ENCODE measurements at regions not wholly inside any gene's neighbourhood (a gene's known extent, or its start where the extent isn't known, plus 50 kb on each side); places are given as distances from the start of the nearest gene placed in this dataset.

DNA sequence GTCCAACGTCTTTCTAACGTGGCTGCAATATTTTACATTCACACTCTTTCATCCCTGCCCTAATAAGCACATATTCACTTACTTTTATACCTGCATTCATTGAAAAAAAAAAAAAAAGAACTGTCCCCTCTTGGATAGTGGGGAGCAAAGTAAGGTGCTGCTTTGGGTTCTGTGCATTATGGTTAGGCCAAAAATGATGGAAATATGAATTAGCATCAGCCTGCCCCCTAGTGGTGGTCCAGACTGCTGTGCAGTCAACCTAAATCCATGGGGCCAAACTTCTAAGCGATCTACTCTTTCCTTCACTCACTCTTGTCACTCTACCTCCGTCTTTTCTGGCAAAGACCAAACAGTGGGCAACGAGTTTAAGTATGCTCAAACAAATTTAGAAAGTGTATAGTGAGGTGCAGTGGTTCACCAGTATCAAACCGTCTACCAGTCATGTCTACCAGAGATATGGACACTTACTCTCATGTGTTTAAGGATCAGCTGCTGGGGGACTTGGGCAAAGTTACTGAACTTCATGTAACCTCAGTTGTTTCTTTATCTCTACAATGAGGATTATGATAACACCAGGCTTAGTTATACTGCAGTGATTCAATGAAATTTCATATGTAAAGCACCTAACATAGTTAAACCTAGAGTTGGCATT lies 61.5 kb upstream of the GRM7 start:
- no peak overlapping the region for H3K4me3 Mint-ChIP-seq
- DNase-seq: peak in 1 of 3 donors; percentile 17
- H3K9me3 Mint-ChIP-seq: peaks cover 0 to 4% (median 0%) of the 10 kb centered on the region in 7 donors
- no peaks in the 10 kb centered on the region for H3K4me1 Mint-ChIP-seq
- H3K27me3 Mint-ChIP-seq: no peaks in the 10 kb centered on the region
- no peaks in the 10 kb centered on the region for H3K36me3 Mint-ChIP-seq
- Histone ChIP-seq H3K36me3 (ENCODE audit: control insufficient read depth, insufficient read depth, low read length) (no peaks in the 10 kb centered on the region), H3K4me1 (ENCODE audit: control insufficient read depth, insufficient read depth, low read length, poor library complexity, severe bottlenecking) (no peaks in the 10 kb centered on the region), H3K27me3 (ENCODE audit: control insufficient read depth, insufficient read depth, low read length) (no peaks in the 10 kb centered on the region), H3K4me3 (ENCODE audit: low read depth, low read length) (no peak overlapping the region), H3K27ac (ENCODE audit: insufficient read depth, low read length, poor library complexity, severe bottlenecking) (no peak overlapping the region), H3K9me3 (ENCODE audit: control insufficient read depth in 2 of 2, low read length in 2 of 2) (no peaks in the 10 kb centered on the region)
- no peak for ATAC-seq (ENCODE audit: low read depth in 2 of 2)
- peak overlapping the region in 1 of 3 donors; percentile 61 for H3K27ac Mint-ChIP-seq

DNA sequence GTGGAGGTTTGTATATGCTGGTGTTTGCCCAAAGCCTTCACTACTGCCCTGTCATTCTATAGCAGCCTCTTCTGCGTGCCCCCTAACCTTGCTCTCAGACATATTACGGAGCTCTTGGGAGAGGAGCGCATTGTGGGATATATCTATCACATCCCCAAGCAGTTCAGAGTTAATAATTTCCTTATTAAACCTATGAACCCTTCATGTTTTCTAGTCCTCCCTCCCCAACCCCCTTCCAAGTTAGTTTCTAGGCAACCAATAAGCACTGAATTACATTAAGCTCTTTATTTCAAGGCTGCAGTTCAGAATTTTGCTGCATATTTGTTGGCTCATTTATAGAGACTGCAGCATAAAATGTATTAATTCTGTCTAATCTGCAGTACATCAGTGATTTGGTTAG lies 57.3 kb upstream of the GRM7 start:
- Mint-ChIP-seq H3K27ac (no peak overlapping the region), H3K9me3 (peaks cover 0 to 7% (median 2%) of the 10 kb centered on the region in 7 donors), H3K4me3 (no peak overlapping the region), H3K27me3 (no peaks in the 10 kb centered on the region), H3K4me1 (no peaks in the 10 kb centered on the region), H3K36me3 (no peaks in the 10 kb centered on the region)
- DNase-seq: no peak
- ATAC-seq (ENCODE audit: low read depth in 2 of 2): no peak
- no peak overlapping the region for H3K27ac ChIP-seq (ENCODE audit: insufficient read depth, low read length, poor library complexity, severe bottlenecking)
- no peaks in the 10 kb centered on the region for H3K27me3 ChIP-seq (ENCODE audit: control insufficient read depth, insufficient read depth, low read length)
- H3K36me3 ChIP-seq (ENCODE audit: control insufficient read depth, insufficient read depth, low read length): no peaks in the 10 kb centered on the region
- H3K9me3 ChIP-seq (ENCODE audit: control insufficient read depth in 2 of 2, low read length in 2 of 2): no peaks in the 10 kb centered on the region
- no peaks in the 10 kb centered on the region for H3K4me1 ChIP-seq (ENCODE audit: control insufficient read depth, insufficient read depth, low read length, poor library complexity, severe bottlenecking)
- no peak overlapping the region for H3K4me3 ChIP-seq (ENCODE audit: low read depth, low read length)

DNA sequence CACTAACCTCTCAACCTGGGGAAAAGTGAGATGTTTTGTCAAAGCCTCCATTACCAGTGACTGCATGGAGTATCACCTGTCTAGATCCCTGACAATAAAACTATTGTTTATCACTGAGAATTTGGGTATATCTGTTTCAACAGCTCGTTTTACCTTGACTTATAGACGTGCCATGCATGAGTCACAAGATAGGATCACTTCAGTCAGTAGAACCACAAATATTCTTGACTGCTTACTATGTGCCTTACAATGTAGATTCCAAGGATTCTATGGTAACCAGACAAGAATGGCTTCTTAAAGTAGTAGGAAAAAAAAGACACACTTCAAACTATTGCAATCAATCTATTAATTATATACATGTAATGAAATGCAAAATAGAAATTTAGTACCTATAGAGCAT lies 55.7 kb upstream of the GRM7 start:
- Mint-ChIP-seq H3K4me1 (no peaks in the 10 kb centered on the region), H3K9me3 (peaks cover 0 to 7% (median 2%) of the 10 kb centered on the region in 7 donors), H3K27ac (no peak overlapping the region), H3K27me3 (no peaks in the 10 kb centered on the region), H3K36me3 (no peaks in the 10 kb centered on the region), H3K4me3 (no peak overlapping the region)
- H3K4me1 ChIP-seq (ENCODE audit: control insufficient read depth, insufficient read depth, low read length, poor library complexity, severe bottlenecking): no peaks in the 10 kb centered on the region
- DNase-seq: no peak
- no peaks in the 10 kb centered on the region for H3K9me3 ChIP-seq (ENCODE audit: control insufficient read depth in 2 of 2, low read length in 2 of 2)
- H3K27me3 ChIP-seq (ENCODE audit: control insufficient read depth, insufficient read depth, low read length): no peaks in the 10 kb centered on the region
- H3K4me3 ChIP-seq (ENCODE audit: low read depth, low read length): no peak overlapping the region
- no peak overlapping the region for H3K27ac ChIP-seq (ENCODE audit: insufficient read depth, low read length, poor library complexity, severe bottlenecking)
- H3K36me3 ChIP-seq (ENCODE audit: control insufficient read depth, insufficient read depth, low read length): no peaks in the 10 kb centered on the region
- ATAC-seq (ENCODE audit: low read depth in 2 of 2): no peak

DNA sequence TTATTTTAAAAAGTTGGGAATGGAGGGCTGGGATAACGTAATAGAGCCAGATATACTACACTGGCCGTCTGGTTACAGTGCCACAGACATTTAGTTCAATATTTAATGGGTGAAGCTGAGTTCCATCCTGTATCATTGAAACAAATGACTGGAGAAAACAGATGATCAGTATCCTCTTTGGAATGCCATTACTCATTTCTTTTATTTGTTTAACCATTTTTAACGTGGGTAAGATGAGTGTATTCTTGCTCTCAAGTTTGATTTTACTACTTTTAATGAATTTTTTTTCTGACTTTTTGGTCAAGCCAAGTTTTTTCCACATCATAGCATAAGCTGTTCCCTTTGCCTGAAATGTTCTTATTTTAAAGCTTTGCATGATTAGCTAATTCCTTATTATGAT lies 53.9 kb upstream of the GRM7 start:
- no peaks in the 10 kb centered on the region for H3K9me3 ChIP-seq (ENCODE audit: control insufficient read depth in 2 of 2, low read length in 2 of 2)
- no peak overlapping the region for H3K4me3 Mint-ChIP-seq
- H3K27ac ChIP-seq (ENCODE audit: insufficient read depth, low read length, poor library complexity, severe bottlenecking): no peak overlapping the region
- peaks cover 3 to 12% (median 4%) of the 10 kb centered on the region in 7 donors for H3K9me3 Mint-ChIP-seq
- H3K27me3 ChIP-seq (ENCODE audit: control insufficient read depth, insufficient read depth, low read length): no peaks in the 10 kb centered on the region
- no peak for DNase-seq
- H3K27me3 Mint-ChIP-seq: no peaks in the 10 kb centered on the region
- no peaks in the 10 kb centered on the region for H3K36me3 Mint-ChIP-seq
- no peaks in the 10 kb centered on the region for H3K4me1 Mint-ChIP-seq
- H3K4me1 ChIP-seq (ENCODE audit: control insufficient read depth, insufficient read depth, low read length, poor library complexity, severe bottlenecking): no peaks in the 10 kb centered on the region
- H3K36me3 ChIP-seq (ENCODE audit: control insufficient read depth, insufficient read depth, low read length): no peaks in the 10 kb centered on the region
- ATAC-seq (ENCODE audit: low read depth in 2 of 2): no peak
- H3K27ac Mint-ChIP-seq: no peak overlapping the region
- H3K4me3 ChIP-seq (ENCODE audit: low read depth, low read length): no peak overlapping the region

DNA sequence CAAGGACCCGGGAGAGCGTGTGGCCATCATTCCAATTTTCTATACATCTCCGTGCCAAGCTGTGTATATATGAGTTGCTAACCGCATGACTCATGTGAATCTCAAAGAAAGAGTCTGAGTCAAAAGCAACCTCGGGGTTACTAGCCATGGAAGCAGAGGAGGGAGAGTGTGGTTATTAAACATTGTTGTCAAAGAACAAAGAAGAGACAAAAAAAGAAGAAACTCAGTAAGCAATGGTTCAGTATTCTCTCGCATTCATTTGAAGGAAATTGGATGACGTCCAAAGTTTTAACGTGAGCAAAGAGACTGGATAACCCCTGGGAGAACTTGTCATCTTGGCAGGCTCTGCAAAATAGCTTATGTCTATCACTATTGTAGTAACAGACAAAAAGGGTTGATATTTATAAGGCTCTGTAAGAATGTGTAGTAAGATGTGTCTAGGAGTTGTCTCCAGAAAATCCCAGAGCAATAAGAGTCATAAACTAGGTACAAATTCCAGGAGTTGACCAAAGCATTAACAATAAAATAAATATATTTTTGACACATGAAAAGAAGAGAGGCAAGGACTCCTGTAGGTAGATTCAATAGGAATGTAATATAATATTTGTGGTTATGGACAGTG lies 52.8 kb upstream of the GRM7 start:
- no peaks in the 10 kb centered on the region for H3K27me3 ChIP-seq (ENCODE audit: control insufficient read depth, insufficient read depth, low read length)
- no peaks in the 10 kb centered on the region for H3K36me3 Mint-ChIP-seq
- no peaks in the 10 kb centered on the region for H3K9me3 ChIP-seq (ENCODE audit: control insufficient read depth in 2 of 2, low read length in 2 of 2)
- no peak overlapping the region for H3K4me3 ChIP-seq (ENCODE audit: low read depth, low read length)
- H3K4me1 Mint-ChIP-seq: no peaks in the 10 kb centered on the region
- no peak for DNase-seq
- no peak overlapping the region for H3K4me3 Mint-ChIP-seq
- H3K27ac Mint-ChIP-seq: no peak overlapping the region
- peaks cover 3 to 12% (median 6%) of the 10 kb centered on the region in 7 donors for H3K9me3 Mint-ChIP-seq
- H3K27me3 Mint-ChIP-seq: no peaks in the 10 kb centered on the region
- no peak for ATAC-seq (ENCODE audit: low read depth in 2 of 2)
- no peak overlapping the region for H3K27ac ChIP-seq (ENCODE audit: insufficient read depth, low read length, poor library complexity, severe bottlenecking)
- H3K36me3 ChIP-seq (ENCODE audit: control insufficient read depth, insufficient read depth, low read length): no peaks in the 10 kb centered on the region
- H3K4me1 ChIP-seq (ENCODE audit: control insufficient read depth, insufficient read depth, low read length, poor library complexity, severe bottlenecking): no peaks in the 10 kb centered on the region

DNA sequence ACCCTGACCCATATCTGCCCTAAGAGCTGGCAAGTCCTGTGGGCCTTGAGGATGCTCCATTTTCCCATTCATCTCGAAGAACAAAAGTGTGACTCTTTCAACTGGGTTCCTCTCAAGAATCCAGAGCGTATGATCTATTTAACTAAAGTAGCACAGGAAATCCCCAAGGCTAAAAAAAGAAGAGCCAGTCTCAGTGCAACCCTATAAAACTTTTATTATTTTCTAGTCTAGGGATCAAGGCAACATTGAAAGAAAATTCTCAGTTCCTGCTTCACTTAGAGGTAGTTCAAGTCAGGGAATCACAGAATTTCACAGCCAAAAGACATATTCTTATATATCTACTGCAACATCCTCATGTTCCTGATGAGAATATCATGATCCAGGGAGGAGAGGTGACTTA lies 51.6 kb upstream of the GRM7 start:
- ATAC-seq (ENCODE audit: low read depth in 2 of 2) (no peak), DNase-seq (no peak)
- Mint-ChIP-seq H3K4me3 (no peak overlapping the region), H3K9me3 (peaks cover 3 to 12% (median 6%) of the 10 kb centered on the region in 7 donors), H3K27me3 (no peaks in the 10 kb centered on the region), H3K4me1 (no peaks in the 10 kb centered on the region), H3K27ac (no peak overlapping the region), H3K36me3 (no peaks in the 10 kb centered on the region)
- no peaks in the 10 kb centered on the region for H3K36me3 ChIP-seq (ENCODE audit: control insufficient read depth, insufficient read depth, low read length)
- H3K9me3 ChIP-seq (ENCODE audit: control insufficient read depth in 2 of 2, low read length in 2 of 2): no peaks in the 10 kb centered on the region
- no peak overlapping the region for H3K27ac ChIP-seq (ENCODE audit: insufficient read depth, low read length, poor library complexity, severe bottlenecking)
- H3K4me3 ChIP-seq (ENCODE audit: low read depth, low read length): no peak overlapping the region
- no peaks in the 10 kb centered on the region for H3K27me3 ChIP-seq (ENCODE audit: control insufficient read depth, insufficient read depth, low read length)
- H3K4me1 ChIP-seq (ENCODE audit: control insufficient read depth, insufficient read depth, low read length, poor library complexity, severe bottlenecking): no peaks in the 10 kb centered on the region

All from CD4-positive, CD25-positive, alpha-beta regulatory T cell (primary cell).